Activated T-cell treated with anti-CD3 and anti-CD28 coated beads for 4 hours (primary cell): ENCODE measurements at regions not wholly inside any gene's neighbourhood (a gene's known extent, or its start where the extent isn't known, plus 50 kb on each side); places are given as distances from the start of the nearest gene placed in this dataset.

Experiments used
- DNase-seq: peaks from one replicate; pipeline ENCODE4 v3.0.0-alpha.2; 2020

DNA sequence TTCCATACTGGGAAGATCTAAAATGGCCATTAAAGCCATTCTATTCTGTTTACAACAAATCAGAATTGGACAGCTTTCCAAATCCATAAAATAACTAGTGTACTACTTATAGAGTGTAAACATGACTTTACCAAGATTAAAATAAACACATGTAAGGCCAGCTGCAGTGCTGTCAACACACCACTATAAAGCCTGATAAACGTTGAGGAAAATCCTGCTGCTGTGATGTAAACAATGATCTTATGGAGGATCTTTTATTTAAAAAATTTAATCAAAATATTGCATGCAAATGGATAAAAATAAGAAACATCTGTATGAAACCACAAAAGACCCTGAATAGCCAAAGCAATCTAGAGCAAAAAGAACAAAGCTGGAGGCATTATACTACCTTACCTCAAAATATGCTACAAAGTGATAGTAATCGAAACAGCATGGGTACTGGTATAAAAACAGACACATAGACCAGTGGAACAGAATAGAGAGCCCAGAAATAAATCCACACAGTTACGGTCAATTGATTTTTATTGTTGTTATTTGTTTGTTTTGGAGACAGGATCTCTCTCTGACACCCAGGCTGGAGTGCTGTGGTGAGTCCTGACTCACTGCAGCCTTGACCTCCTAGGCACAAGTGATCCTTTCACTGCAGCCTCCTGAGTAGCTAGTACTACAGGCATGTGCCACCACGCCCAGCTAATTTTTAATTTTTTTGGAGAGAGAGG lies 428.8 kb upstream of the C2CD4B start:
- no peak for DNase-seq

DNA sequence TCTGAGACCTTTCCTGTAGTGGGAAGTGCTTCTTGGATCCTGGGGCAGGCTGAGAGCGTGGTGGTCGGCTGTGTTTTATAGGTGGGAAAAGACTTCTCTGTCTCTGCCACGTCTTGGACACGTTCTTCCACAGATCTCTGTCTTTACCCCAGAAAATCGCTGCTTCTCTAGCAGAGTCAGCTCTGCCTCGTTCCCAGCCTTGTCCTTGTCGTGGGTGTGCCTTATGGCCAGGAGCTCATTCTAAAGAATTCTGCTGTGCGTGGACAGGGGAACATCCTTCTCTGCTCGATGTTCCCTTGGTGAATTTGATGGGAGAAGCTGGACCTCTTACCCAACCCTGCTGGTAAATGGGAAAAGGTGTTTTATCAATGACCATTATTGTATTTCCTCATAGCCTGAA lies 433.1 kb upstream of the C2CD4B start:
- no peak for DNase-seq

DNA sequence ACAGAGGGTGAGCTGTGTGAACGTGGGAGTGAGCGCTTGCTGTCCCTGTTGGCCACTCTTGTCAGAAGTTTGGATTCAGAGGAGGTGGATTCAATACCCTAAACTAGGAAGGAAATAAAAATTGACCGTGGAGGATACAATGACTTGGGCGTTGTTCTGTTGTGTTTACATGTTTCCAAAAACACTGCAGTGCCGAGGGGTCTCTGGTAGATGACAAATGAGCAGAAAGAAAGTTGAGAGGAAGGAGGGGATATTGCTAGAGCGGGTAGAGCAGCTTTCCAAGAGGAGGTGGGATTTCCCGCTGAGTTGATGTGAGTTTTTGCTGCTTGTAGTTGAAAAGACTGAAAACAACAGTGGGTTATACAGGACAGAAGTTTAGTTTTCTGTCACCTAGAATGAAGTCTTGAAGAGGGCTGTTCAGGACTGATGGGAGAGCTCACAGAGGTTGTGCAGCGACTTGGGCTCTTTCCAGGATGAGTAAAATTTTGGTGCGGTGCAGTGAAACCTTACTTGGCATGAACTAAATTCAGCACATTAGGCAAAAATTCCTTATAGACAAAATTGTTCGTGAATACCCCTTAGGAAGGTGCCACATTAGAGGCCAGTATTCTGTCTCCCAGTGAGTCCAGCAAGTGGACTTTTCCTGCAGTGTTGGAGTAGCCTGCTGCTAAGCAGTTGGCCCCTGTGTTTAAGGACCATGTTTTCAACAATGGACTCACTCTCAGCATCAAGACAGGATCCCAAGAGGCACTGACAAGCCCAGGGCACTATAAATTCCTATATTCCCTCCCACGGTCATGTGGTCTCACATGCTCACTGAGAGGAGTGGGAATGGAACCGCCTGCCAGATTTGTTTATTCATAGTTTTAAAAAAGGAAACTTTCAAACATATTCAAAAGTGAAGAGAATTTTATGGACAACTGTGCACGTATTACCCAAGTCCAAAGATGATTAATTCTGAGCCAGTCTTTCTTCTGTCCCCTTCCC lies 435.0 kb upstream of the C2CD4B start:
- DNase-seq: no peak

GRCh38 chr15:62601777-62602545 lies 436.9 kb upstream of the C2CD4B start:
- no peak for DNase-seq

- DNase-seq: no peak
Measured at GRCh38 chr15:62603742-62604141, 438.7 kb upstream of the C2CD4B start.

DNA sequence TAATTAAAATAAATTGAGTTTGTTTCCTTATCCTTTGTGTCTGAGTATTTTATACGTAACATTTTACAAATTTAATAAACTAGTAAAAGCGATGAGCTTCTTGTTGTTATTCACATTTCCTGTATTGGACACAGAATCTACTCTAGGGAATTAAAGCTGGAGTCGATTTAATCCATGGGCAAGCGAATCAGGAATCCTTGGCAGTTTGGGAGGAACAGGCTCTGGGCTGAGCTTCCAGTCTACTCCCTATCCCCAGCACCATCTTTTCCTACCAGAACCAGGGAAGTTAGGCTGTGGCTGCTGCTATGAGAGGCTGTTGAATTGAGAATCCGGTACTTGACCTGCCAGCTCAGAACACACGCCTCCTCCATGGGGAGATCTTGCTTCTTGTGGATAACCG lies 437.3 kb upstream of the TPM1 start:
- DNase-seq: no peak

DNA sequence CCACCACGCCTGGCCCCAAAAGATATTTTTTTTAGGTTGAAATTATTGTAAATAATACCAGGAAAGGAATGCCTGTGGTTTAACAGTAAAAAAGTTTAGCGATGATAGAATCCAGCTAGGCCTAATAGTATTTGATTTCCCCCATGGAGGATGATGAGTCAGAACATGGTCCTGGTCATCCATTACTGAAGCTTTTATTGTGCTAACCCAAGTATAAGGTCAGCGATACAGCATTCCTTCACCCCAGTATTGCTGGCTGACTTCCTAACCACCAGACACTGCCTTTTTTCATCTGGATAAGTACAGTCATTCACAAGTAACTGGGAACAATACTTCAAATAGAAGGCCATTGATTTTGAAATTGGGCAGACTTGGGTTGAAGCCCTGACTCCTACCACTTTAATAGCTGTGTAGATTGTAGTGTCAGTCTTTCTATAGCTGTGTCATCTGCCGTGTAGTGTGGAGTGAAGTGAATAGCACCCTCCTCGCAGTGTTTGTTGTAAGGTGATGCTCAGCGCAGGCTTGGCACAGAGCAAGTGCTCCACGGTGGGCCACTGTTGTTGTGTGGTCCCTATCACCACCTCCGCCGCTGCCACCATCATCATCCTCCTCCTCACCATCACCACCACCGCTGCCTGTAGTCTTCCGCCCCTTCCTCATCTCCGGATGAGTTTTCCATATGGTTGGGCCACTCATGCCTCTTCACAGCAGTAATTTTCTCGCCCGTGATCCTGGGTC lies 436.0 kb upstream of the TPM1 start:
- no peak for DNase-seq

DNA sequence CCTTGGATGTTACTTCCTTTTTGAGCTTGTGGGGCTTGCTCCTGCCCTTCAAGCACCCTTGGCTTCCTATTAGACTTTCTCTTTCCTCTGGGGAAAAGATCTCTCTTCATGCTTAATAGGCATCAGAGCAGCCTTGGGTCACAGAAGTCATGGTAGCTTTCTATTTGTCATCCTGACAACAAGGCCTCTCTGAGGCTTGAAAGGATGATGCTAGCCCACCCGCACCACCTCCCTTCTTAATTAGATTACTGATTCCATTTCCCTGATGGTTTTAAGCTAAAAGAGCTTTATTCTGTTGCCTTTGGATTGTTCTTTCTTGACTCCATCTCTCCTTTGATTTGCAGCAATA lies 435.5 kb upstream of the TPM1 start:
- DNase-seq: no peak

- DNase-seq: no peak
Measured at GRCh38 chr15:62607643-62608042, 434.9 kb upstream of the TPM1 start.

- no peak for DNase-seq
Measured at GRCh38 chr15:62608369-62608768, 434.2 kb upstream of the TPM1 start.

GRCh38 chr15:62610265-62610869 lies 432.2 kb upstream of the TPM1 start:
- no peak for DNase-seq

- DNase-seq: no peak
Measured at GRCh38 chr15:62611002-62611401, 431.5 kb upstream of the TPM1 start.

DNA sequence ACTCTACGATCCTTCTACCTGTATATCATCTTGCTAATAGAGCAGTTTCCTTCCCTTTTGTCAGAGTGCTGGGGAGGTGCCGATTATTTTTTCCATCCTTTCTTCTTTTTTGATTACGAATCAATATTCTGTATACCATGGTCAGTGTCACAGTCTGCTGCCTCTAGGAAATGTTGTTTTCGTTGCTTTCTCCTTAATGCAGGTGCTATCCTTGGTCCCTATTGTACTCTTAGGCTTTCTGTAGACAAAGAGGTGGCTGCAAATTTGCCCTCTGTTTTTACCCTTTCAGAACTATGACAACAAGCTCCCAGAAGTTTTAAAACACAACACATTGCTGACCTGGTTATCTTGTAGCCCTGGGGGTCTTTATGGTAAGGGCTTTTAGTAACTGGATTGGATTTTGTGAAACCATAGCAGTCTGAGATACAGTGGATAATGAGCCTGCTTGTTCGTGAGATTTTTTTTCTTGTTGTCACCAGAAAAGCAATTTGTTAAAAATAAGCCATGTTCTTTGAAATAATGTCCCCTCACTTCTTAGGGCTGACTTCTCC lies 430.3 kb upstream of the TPM1 start:
- DNase-seq: no peak

- no peak for DNase-seq
Measured at GRCh38 chr15:62612771-62613170, 429.8 kb upstream of the TPM1 start.

GRCh38 chr15:62616746-62617145 lies 425.8 kb upstream of the TPM1 start:
- DNase-seq: no peak

DNA sequence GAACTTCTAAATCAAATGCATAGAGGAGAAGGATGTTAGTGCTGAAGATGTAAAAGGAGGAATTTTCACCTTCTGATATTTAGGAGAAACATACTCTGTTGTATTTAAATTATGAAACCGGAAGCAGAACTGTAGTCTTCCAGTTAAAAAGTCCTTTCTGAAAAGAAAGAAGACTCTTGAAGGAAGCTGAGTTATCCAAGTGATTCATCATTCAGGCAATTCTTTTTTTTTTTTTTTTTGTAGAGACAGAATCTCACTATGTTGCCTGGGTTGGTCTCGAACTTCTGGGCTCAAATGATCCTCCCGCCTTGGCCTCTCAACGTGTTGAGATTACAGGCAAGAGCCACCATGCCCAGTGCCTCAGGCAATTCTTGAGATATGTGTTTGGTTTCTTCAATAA lies 424.8 kb upstream of the TPM1 start:
- DNase-seq: no peak

DNA sequence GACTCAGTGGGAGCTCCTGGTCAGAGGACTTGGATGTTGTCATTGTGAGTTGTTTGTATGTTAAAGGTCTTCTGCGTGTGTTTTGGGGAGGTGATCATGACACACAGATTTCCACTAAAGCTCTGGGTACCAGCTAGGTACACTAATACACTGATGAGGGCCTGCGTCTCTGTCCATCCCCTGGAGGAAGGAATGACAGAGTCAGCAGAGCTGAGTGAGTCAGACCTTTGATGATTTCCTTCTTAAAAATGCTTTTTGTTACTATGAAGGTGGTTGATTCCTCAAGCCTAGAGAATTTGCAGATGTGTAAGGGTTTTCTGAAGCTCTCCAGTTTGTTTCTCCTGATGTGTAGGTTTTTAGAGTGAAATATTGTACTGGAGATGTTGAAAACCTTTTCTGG lies 424.1 kb upstream of the TPM1 start:
- no peak for DNase-seq

- DNase-seq: no peak
Measured at GRCh38 chr15:62618846-62619504, 423.6 kb upstream of the TPM1 start.

- DNase-seq: no peak
Measured at GRCh38 chr15:62619526-62619925, 423.0 kb upstream of the TPM1 start.

DNA sequence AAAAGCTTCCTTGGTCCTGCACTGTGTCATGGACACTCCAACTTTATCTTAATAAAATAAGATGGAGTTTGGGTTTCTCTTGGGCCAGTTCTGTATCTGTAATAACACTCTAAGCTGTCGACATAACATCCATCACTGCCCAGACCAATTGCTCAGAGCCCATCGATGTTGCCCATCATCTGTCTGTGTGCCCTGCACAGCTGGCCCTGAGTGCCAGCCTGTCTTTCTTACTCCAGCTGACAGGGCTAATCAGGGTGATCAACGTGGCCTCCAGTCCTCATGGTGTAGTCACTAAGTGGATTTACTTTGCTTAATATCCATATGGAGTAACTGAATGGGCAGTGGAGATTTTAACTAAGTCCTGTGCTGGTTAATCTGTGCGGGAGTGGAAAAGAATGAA lies 419.8 kb upstream of the TPM1 start:
- no peak for DNase-seq
